ENCODE measurements at regions not wholly inside any gene's neighbourhood (a gene's known extent, or its start where the extent isn't known, plus 50 kb on each side); places are given as distances from the start of the nearest gene placed in this dataset.
"Not testable (repeated sequence)": the region's sequence is repeated elsewhere in the genome, so short reads cannot be mapped to it uniquely, and the experiment has no call there.

DNA sequence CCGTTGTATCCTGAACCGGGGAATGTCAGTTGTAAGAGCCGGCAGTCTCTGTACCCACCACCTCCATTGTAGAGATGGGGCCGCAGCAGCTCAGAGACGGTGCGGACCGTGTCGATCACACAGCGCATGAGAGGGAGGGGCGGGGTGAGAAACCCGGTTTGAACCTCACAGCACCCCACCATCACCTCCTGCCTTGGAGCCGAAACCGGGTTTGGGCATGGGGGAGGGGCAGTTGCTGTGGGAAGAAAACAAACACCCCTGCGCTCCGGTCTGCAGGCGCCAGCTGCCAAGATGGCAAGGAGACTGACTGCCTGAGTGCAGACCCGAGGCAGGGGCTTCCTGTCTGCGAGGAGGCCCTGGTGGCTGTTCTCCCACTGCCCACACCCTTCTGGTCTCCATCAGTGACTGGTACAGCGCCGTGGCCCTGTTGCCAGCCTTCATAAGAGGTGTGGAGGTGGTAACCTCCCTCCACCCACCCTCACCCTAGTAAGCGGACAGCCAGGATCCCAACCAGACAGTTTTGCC lies 69.2 kb upstream of the SSBP3 start:
- Mint-ChIP-seq H3K27me3 (ENCODE audit: unreplicated experiment) (peaks cover 15% of the 10 kb centered on the region), H3K36me3 (ENCODE audit: unreplicated experiment) (no peaks in the 10 kb centered on the region), H3K9me3 (ENCODE audit: unreplicated experiment) (peaks cover 14% of the 10 kb centered on the region), H3K4me3 (ENCODE audit: unreplicated experiment) (peak overlapping the region; percentile 75), H3K4me1 (ENCODE audit: low read depth, unreplicated experiment) (peaks cover 32% of the 10 kb centered on the region), H3K27ac (ENCODE audit: unreplicated experiment) (peak overlapping the region; percentile 99)
- TF ChIP-seq, protein P1, sequence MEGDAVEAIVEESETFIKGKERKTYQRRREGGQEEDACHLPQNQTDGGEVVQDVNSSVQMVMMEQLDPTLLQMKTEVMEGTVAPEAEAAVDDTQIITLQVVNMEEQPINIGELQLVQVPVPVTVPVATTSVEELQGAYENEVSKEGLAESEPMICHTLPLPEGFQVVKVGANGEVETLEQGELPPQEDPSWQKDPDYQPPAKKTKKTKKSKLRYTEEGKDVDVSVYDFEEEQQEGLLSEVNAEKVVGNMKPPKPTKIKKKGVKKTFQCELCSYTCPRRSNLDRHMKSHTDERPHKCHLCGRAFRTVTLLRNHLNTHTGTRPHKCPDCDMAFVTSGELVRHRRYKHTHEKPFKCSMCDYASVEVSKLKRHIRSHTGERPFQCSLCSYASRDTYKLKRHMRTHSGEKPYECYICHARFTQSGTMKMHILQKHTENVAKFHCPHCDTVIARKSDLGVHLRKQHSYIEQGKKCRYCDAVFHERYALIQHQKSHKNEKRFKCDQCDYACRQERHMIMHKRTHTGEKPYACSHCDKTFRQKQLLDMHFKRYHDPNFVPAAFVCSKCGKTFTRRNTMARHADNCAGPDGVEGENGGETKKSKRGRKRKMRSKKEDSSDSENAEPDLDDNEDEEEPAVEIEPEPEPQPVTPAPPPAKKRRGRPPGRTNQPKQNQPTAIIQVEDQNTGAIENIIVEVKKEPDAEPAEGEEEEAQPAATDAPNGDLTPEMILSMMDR (IDR thresholded peaks at IDR 0.05; ENCODE audit: partially characterized antibody, unreplicated experiment), result no peak
- DNase-seq, result peak; percentile 67

DNA sequence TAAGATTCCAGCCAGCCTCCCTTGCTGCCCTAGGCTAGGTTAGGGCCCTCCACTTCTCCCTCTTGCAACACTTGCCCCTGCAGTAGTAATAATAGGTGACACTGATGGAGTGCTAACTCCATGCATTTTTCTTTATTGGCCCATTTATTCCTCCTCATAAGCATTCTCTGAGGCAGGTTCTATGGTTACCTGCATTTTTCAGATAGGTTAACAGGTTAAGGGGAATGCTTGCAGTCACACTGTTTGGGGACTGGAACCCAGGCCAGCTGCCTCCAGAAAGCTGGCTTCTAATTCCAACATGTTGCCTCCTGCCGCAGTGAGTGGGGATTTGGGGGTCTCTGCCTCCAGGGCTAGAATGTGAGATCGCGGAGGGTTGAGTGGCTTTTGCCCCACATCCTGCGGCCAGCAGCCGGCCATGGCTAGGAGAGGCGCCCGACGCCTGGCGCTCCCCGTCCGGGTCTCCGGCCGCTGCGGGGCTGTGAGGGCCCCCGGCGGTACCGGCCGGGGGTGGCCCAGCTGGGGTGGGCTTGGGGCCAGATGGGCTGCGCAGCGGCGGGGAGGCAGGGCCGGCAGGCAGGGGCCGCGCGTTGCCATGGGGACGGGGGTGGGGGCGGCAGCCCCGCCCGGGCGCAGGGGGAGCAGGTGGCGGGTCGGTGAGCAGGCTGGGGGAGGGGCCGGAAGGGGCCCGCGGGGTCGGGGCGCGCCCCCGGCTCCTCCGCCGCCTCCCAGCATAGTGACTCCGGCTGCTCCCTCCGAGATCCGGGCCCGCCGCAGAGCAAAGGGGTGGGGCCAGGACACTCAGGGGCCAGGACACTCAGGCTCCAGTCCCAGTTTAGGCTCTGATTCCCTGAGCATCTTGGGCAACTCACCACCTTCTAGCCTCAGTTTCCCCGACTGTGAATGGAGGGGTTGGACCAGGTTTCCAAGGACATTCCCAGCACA lies 68.4 kb upstream of the SSBP3 start:
- Mint-ChIP-seq H3K27ac (ENCODE audit: unreplicated experiment) (peak overlapping the region; percentile 99), H3K4me1 (ENCODE audit: low read depth, unreplicated experiment) (peaks cover 28% of the 10 kb centered on the region), H3K36me3 (ENCODE audit: unreplicated experiment) (no peaks in the 10 kb centered on the region), H3K27me3 (ENCODE audit: unreplicated experiment) (peaks cover 15% of the 10 kb centered on the region), H3K4me3 (ENCODE audit: unreplicated experiment) (peak overlapping the region; percentile 75), H3K9me3 (ENCODE audit: unreplicated experiment) (peaks cover 14% of the 10 kb centered on the region)
- peak; percentile 77 for DNase-seq
- TF ChIP-seq, protein P1 (IDR thresholded peaks at IDR 0.05; ENCODE audit: partially characterized antibody, unreplicated experiment), result no peak

DNA sequence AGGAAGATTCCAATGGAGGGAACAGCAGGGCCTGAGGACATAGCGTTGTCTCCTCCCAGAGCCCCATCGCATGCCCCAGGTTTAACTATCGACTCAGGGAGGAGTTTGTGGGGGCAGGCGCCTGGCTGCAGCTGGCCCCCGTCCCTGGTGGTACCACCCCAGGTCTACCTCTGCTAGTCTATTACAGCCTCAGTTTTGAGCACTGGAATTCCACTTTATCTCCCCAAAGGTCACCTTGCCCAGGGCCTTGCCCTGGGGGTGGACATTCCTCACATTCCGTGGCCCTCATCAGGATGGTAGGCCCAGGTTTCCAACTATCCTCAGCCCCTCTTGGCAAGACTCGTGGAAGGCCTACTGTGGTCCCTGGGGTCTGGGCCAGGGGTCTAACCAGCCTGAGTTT lies 65.4 kb upstream of the SSBP3 start:
- Mint-ChIP-seq H3K36me3 (ENCODE audit: unreplicated experiment) (peaks cover 6% of the 10 kb centered on the region), H3K27ac (ENCODE audit: unreplicated experiment) (no peak overlapping the region), H3K27me3 (ENCODE audit: unreplicated experiment) (peaks cover 17% of the 10 kb centered on the region), H3K4me3 (ENCODE audit: unreplicated experiment) (no peak overlapping the region), H3K4me1 (ENCODE audit: low read depth, unreplicated experiment) (peaks cover 27% of the 10 kb centered on the region), H3K9me3 (ENCODE audit: unreplicated experiment) (peaks cover 18% of the 10 kb centered on the region)
- no peak for DNase-seq
- TF ChIP-seq, protein P1 (IDR thresholded peaks at IDR 0.05; ENCODE audit: partially characterized antibody, unreplicated experiment), result no peak

DNA sequence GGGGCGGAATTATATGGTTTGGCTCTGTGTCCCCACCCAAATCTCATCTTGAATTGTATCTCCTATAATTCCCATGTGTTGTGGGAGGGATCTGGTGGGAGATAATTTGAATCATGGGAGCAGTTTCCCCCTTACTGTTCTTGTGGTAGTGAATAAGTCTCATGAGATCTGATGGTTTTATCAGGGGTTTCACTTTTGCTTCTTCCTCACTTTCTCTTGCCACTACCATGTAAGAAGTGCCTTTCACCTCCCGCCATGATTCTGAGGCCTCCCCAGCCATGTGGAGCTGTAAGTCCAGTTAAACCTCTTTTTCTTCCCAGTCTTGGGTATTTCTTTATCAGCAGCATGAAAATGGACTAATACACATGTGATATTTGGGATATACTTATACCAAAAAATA lies 63.2 kb upstream of the SSBP3 start:
- not testable (repeated sequence) for H3K4me3 Mint-ChIP-seq (ENCODE audit: unreplicated experiment); H3K27ac Mint-ChIP-seq (ENCODE audit: unreplicated experiment); H3K36me3 Mint-ChIP-seq (ENCODE audit: unreplicated experiment); DNase-seq
- Mint-ChIP-seq H3K27me3 (ENCODE audit: unreplicated experiment) (peaks cover 14% of the 10 kb centered on the region), H3K9me3 (ENCODE audit: unreplicated experiment) (peaks cover 15% of the 10 kb centered on the region), H3K4me1 (ENCODE audit: low read depth, unreplicated experiment) (peaks cover 24% of the 10 kb centered on the region)

DNA sequence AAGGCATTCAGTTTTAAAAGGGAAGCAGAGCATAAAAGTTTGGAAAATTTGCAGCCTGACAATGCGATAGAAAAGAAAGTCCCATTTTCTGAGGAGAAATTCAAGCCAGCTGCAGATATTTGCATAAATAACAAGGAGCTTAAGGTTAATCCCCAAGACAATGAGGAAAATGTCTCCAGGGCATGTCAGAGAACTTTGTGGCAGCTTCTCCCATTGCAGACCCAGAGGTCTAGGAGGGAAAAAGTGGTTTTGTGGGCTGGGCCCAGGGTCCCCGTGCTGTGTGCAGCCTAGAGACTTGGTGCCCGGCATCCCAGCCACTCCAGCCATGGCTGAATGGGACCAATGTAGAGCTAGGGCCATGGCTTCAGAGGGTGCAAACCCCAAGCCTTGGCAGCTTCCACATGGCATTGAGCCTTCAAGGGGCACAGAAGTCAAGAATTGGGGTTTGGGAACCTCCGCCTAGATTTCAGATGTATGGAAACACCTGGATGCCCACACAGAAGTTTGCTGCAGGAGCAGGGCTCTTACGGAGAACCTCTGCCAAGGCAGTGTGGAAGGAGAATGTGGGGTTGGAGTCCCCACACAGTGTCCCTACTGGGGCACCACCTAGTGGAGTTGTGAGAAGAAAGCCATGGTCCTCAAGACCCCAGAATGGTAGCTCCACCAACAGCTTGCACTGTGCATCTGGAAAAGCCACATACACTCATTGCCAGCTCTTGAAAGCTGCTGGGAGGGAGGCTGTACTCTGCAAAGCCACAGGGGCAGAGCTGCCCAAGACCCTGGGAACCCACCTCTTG lies 62.3 kb upstream of the SSBP3 start:
- H3K4me1 Mint-ChIP-seq (ENCODE audit: low read depth, unreplicated experiment), result peaks cover 19% of the 10 kb centered on the region
- H3K4me3 Mint-ChIP-seq (ENCODE audit: unreplicated experiment); H3K27me3 Mint-ChIP-seq (ENCODE audit: unreplicated experiment); DNase-seq; H3K27ac Mint-ChIP-seq (ENCODE audit: unreplicated experiment); H3K36me3 Mint-ChIP-seq (ENCODE audit: unreplicated experiment); H3K9me3 Mint-ChIP-seq (ENCODE audit: unreplicated experiment): not testable (repeated sequence)
